Thoracic aorta (tissue), 2 donors: ENCODE measurements at regions not wholly inside any gene's neighbourhood (a gene's known extent, or its start where the extent isn't known, plus 50 kb on each side); places are given as distances from the start of the nearest gene placed in this dataset.
"Not testable (repeated sequence)": the region's sequence is repeated elsewhere in the genome, so short reads cannot be mapped to it uniquely, and the experiment has no call there.

Experiments used
- ATAC-seq: fragments of 150-250 bp; one replicate; pipeline ENCODE4 v1.8.0; 2017; ENCODE audit warnings: low read depth; ENCODE audit not compliant: insufficient number of reproducible peaks, low FRiP score
- DNase-seq: peaks from one replicate; pipeline ENCODE4 v3.0.0-alpha.2; 2020; ENCODE audit warnings: low spot score
- H3K27ac ChIP-seq, 2 donors: fragments of 200-600 bp; sonication (generic); 1 replicate in 1 of 2; 2 replicates in 1 of 2; pipeline ENCODE4 v1.5.1; 2016; ENCODE audit warnings: mild to moderate bottlenecking in 2 of 2, moderate library complexity in 2 of 2
- H3K27me3 ChIP-seq: fragments of 200-600 bp; sonication (generic); replicated peaks from 2 replicates; pipeline ENCODE4 v1.6.0; 2016; ENCODE audit warnings: mild to moderate bottlenecking; ENCODE audit not compliant: insufficient read depth
- H3K36me3 ChIP-seq: fragments of 200-600 bp; sonication (generic); one replicate; pipeline ENCODE4 v1.5.1; 2016
- H3K4me1 ChIP-seq, 2 donors: fragments of 200-600 bp; sonication (generic); 1 replicate in 1 of 2; 2 replicates in 1 of 2; pipeline versions ENCODE4 v1.5.1 to v1.6.0; 2016; ENCODE audit warnings: low read depth in 2 of 2, mild to moderate bottlenecking in 1 of 2; ENCODE audit not compliant: control insufficient read depth in 1 of 2
- H3K4me3 ChIP-seq: fragments of 200-600 bp; sonication (generic); 2 replicates; pipeline ENCODE4 v1.5.1; 2016; ENCODE audit warnings: mild to moderate bottlenecking
- H3K9me3 ChIP-seq: fragments of 200-600 bp; sonication (generic); 2 replicates; pipeline ENCODE4 v1.5.1; 2016
- TF ChIP-seq, protein P1 (sequence below): fragments of 200-600 bp; sonication (generic); IDR thresholded peaks from one replicate; pipeline ENCODE4 v1.5.1; 2019; ENCODE audit warnings: antibody characterized with exemption

DNA sequence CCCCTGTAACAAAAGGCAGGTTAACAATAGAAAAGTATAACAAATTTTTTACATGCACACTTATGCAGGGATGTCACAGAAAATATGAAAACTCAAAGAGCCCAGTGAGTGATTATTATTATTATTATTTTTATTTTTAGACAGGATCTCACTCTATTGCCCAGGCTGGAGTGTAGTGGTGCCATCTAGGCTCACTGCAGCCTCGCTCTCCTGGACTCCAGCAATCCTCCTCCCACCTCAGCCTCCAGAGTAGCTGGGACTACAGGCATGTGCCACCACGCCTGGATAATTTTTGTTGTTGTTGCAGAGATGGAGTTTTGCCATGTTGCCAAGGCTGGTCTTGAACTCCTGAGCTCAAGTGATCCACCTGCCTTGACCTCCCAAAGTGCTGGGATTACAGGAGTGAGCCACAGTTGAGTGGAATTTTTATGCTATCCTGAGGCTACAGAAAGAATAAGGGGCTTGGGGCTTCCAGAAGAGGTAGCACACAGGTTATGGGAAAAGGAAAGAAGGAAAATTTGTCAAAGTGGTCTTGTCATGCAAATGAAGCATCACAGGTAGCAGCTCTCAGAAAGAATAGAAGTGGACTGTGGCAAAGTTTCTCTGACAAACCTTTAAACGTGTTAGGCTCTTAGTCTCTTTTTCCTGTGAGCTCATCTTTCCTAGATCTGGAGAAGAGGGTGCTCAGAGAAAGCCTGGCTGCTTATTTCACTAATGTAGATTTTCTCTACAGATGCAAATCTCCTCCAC, 87.7 kb upstream of the LSM14A start:
- Histone ChIP-seq H3K4me1 (no peaks in the 10 kb centered on the region), H3K36me3 (no peaks in the 10 kb centered on the region), H3K9me3 (no peaks in the 10 kb centered on the region), H3K27me3 (no peaks in the 10 kb centered on the region), H3K27ac (no peak overlapping the region), H3K4me3 (no peak overlapping the region)
- no peak for ATAC-seq
- no peak for DNase-seq
- TF ChIP-seq, protein P1, sequence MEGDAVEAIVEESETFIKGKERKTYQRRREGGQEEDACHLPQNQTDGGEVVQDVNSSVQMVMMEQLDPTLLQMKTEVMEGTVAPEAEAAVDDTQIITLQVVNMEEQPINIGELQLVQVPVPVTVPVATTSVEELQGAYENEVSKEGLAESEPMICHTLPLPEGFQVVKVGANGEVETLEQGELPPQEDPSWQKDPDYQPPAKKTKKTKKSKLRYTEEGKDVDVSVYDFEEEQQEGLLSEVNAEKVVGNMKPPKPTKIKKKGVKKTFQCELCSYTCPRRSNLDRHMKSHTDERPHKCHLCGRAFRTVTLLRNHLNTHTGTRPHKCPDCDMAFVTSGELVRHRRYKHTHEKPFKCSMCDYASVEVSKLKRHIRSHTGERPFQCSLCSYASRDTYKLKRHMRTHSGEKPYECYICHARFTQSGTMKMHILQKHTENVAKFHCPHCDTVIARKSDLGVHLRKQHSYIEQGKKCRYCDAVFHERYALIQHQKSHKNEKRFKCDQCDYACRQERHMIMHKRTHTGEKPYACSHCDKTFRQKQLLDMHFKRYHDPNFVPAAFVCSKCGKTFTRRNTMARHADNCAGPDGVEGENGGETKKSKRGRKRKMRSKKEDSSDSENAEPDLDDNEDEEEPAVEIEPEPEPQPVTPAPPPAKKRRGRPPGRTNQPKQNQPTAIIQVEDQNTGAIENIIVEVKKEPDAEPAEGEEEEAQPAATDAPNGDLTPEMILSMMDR, result no peak

DNA sequence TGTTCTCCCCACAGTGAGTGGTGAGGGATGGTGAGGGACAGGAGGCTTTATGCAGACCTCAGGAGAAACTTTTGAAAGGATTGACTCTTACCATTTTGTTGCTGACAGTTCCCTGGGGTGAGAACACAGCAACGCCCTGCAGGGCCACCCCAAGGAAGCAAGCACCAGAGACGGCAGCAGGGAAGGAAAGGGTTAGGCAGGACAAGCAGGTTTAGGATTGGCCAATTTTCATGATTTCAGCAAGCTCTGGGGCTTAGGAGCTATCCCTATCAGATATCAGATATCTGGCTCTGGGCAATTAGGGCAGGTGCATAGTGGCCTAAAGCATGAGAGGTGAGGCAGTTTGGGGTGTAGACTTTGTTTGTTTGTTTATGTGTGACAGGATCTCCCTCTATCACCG, 87.0 kb upstream of the LSM14A start:
- H3K27ac ChIP-seq, result no peak overlapping the region
- TF ChIP-seq, protein P1, result no peak
- H3K4me1 ChIP-seq, result no peaks in the 10 kb centered on the region
- no peaks in the 10 kb centered on the region for H3K36me3 ChIP-seq
- no peaks in the 10 kb centered on the region for H3K9me3 ChIP-seq
- ATAC-seq (no peak), DNase-seq (no peak)
- H3K27me3 ChIP-seq, result no peaks in the 10 kb centered on the region
- no peak overlapping the region for H3K4me3 ChIP-seq

DNA sequence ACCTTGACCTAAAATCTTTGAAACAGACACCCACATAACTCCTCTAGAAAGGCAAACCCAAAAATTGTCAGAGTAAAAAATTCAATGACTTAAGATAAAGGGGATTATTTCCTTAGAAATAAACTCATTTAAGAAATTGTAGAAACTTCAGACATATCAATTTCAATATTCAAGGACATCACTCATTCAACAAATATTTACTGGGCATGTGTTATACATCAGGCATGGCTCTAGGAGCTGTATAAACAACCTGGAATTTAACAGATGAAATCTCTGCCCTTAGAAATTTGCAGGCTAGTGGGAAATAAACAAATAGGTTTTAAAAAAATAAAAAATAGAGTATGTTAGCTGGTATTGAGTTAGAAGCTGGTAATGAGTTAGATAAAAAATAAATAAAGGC, 84.0 kb upstream of the LSM14A start:
- no peaks in the 10 kb centered on the region for H3K27me3 ChIP-seq
- no peak overlapping the region for H3K27ac ChIP-seq
- no peaks in the 10 kb centered on the region for H3K9me3 ChIP-seq
- TF ChIP-seq, protein P1, result no peak
- no peaks in the 10 kb centered on the region for H3K4me1 ChIP-seq
- no peaks in the 10 kb centered on the region for H3K36me3 ChIP-seq
- H3K4me3 ChIP-seq, result no peak overlapping the region
- no peak for DNase-seq
- ATAC-seq, result no peak

DNA sequence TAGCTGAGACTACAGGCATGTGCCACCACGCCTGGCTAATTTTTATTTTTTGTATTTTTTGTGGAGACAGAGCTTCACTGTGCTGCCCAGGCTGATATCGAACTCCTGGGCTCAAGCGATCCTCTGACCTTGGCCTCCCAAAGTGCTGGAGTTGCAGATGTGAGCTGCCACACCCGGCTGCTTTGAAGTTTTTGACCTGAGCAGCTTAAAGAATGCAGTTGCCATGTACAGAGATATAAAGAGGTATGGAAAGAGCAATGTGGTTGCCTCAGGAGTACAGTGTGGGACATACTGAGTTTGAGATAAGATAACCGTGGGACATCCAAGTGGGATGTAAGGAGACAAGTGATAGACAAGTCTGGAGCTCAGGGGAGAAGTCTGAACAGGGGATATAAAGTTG, 82.7 kb upstream of the LSM14A start:
- no peak overlapping the region for H3K27ac ChIP-seq
- H3K9me3 ChIP-seq, result no peaks in the 10 kb centered on the region
- no peaks in the 10 kb centered on the region for H3K36me3 ChIP-seq
- no peaks in the 10 kb centered on the region for H3K27me3 ChIP-seq
- DNase-seq (no peak), ATAC-seq (no peak)
- TF ChIP-seq, protein P1, result no peak
- H3K4me1 ChIP-seq, result no peaks in the 10 kb centered on the region
- no peak overlapping the region for H3K4me3 ChIP-seq

DNA sequence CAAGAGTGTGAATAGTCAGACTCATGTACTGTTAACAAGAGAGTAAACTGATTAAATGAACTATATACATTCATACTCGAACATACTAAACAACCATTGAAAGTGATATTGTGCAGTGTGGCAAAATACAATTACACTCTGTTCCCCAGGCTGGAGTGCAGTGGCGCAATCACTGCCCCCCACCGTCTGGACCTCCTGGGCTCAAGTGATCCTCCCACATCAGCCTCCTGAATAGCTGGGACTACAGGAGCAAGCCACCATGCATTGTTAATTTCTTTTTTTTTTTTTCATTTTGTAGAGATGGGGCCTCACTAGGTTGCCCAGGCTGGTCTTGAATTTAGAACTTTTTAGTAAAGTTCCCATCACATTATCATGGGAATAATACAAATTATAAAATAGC, 77.3 kb upstream of the LSM14A start:
- no peaks in the 10 kb centered on the region for H3K9me3 ChIP-seq
- H3K36me3 ChIP-seq, result no peaks in the 10 kb centered on the region
- H3K27me3 ChIP-seq, result no peaks in the 10 kb centered on the region
- H3K4me1 ChIP-seq, result no peaks in the 10 kb centered on the region
- H3K4me3 ChIP-seq, result no peak overlapping the region
- no peak overlapping the region for H3K27ac ChIP-seq
- ATAC-seq (no peak), DNase-seq (no peak)
- TF ChIP-seq, protein P1, result no peak

DNA sequence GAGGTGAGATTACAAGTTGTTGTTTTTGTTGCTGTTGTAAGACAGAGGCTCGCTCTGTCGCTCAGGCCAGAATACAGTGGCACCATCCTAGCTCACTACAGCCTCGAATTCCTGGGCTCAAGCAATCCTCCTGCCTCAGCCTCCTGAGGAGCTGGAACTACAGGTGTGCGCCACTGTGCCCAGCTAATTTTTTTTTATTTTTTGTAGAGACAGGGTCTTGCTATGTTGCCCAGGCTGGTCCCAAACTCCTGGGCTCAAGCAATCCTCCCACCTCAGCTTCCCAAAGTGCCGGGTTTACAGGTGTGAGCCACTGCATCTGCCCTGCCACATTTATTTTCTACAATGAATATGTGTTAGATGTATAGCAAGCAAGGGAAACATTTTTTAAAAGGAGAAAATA, 76.9 kb upstream of the LSM14A start:
- ATAC-seq, H3K4me3 ChIP-seq, H3K9me3 ChIP-seq, H3K36me3 ChIP-seq, H3K27me3 ChIP-seq, H3K4me1 ChIP-seq, DNase-seq, H3K27ac ChIP-seq: not testable (repeated sequence)
